Endodermal cell (in vitro differentiated cells): ENCODE measurements at regions not wholly inside any gene's neighbourhood (a gene's known extent, or its start where the extent isn't known, plus 50 kb on each side); places are given as distances from the start of the nearest gene placed in this dataset.

Experiments
- DNase-seq: peaks from one replicate; pipeline ENCODE4 v3.0.0-alpha.2; 2017
- H3K27ac ChIP-seq: 2 replicates; pipeline ENCODE4 v1.5.1; 2013; ENCODE audit warnings: mild to moderate bottlenecking, low read depth, low read length, moderate library complexity
- H3K27me3 ChIP-seq: 2 replicates; pipeline ENCODE4 v1.6.1; 2013; ENCODE audit warnings: mild to moderate bottlenecking, low read length, moderate library complexity; ENCODE audit not compliant: insufficient read depth, control insufficient read depth, poor library complexity, severe bottlenecking
- H3K36me3 ChIP-seq: 2 replicates; pipeline ENCODE4 v1.7.0; 2013; ENCODE audit warnings: mild to moderate bottlenecking, low read length, moderate library complexity; ENCODE audit not compliant: control insufficient read depth, insufficient read depth
- H3K4me1 ChIP-seq: one replicate; pipeline ENCODE4 v1.7.0; 2013; ENCODE audit warnings: low read length; ENCODE audit not compliant: control insufficient read depth, insufficient read depth
- H3K4me3 ChIP-seq: 2 replicates; pipeline ENCODE4 v1.5.1; 2013; ENCODE audit warnings: mild to moderate bottlenecking, low read length, moderate library complexity
- H3K9ac ChIP-seq: 2 replicates; pipeline ENCODE4 v1.6.1; 2013; ENCODE audit warnings: mild to moderate bottlenecking, low read length, moderate library complexity; ENCODE audit not compliant: poor library complexity, severe bottlenecking; ENCODE audit errors: extremely low read depth
- H3K9me3 ChIP-seq: 2 replicates; pipeline ENCODE4 v1.6.1; 2013; ENCODE audit warnings: mild to moderate bottlenecking, low read length, moderate library complexity; ENCODE audit not compliant: control insufficient read depth
- H3K27ac Mint-ChIP-seq: 2 replicates; pipeline ENCODE4 v1.8.0; 2020; ENCODE audit warnings: mixed read lengths
- H3K27me3 Mint-ChIP-seq: 2 replicates; pipeline ENCODE4 v1.8.0; 2021; ENCODE audit warnings: mild to moderate bottlenecking, mixed read lengths; ENCODE audit not compliant: insufficient read depth
- H3K36me3 Mint-ChIP-seq: 2 replicates; pipeline ENCODE4 v1.8.0; 2020; ENCODE audit warnings: low read depth, mixed read lengths
- H3K4me1 Mint-ChIP-seq: 2 replicates; pipeline ENCODE4 v1.8.0; 2020; ENCODE audit warnings: mixed read lengths
- H3K4me3 Mint-ChIP-seq: 2 replicates; pipeline ENCODE4 v1.8.0; 2020; ENCODE audit warnings: mild to moderate bottlenecking, moderate library complexity, mixed read lengths
- H3K9me3 Mint-ChIP-seq: 2 replicates; pipeline ENCODE4 v1.8.0; 2020; ENCODE audit warnings: mild to moderate bottlenecking, mixed read lengths
- CTCF ChIP-seq: fragments of 200-600 bp; sonication (generic); conservative IDR thresholded peaks from 2 replicates; pipeline ENCODE4 v1.5.0; 2021; ENCODE audit warnings: antibody characterized with exemption, mild to moderate bottlenecking
- WGBS, 2 experiments: methylation state at CpG; one replicate each; pipeline versions ENCODE4 v1.1.5 to v1.1.7; 2013; ENCODE audit warnings: missing lambda C conversion rate in 2 of 2, mixed read lengths in 1 of 2; ENCODE audit not compliant: insufficient coverage in 1 of 2, insufficient read length in 1 of 2; 5-methylcytosine and 5-hydroxymethylcytosine counted together

DNA sequence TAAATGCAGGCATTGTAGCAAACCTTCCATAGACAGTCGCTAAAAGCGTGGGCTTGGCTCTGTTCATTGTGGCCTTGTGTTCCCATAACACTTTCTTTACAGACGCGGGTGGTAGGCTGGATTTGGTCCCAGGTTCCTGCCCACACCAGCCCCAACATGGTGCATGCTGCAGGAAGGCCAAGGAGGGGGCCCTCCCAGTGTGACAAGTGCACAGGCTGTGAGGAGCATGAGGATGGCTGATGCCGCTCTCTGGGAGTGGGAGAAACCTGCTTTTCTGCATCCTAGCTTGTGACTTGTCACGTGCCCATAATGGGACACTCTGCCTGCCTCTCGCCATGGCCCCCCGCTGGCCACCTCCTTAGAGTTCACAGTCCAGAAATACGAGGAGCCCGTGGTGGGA lies 161.8 kb upstream of the B3GAT1 start:
- DNase-seq = peak; percentile 28
- no peak overlapping the region for H3K4me3 Mint-ChIP-seq
- no peak overlapping the region for H3K27ac Mint-ChIP-seq
- H3K36me3 Mint-ChIP-seq = no peaks in the 10 kb centered on the region
- H3K27me3 Mint-ChIP-seq = peaks cover 56% of the 10 kb centered on the region
- 86 to 88% methylated on average over 9 to 10 of the region's 10 CpGs for WGBS, 2 experiments
- Histone ChIP-seq H3K4me3 (no peak overlapping the region), H3K4me1 (no peaks in the 10 kb centered on the region), H3K9me3 (no peaks in the 10 kb centered on the region), H3K27me3 (peaks cover 67% of the 10 kb centered on the region), H3K36me3 (no peaks in the 10 kb centered on the region), H3K27ac (no peak overlapping the region), H3K9ac (no peak overlapping the region)
- H3K9me3 Mint-ChIP-seq = no peaks in the 10 kb centered on the region
- H3K4me1 Mint-ChIP-seq = peaks cover 5% of the 10 kb centered on the region
- TF ChIP-seq CTCF = no peak

DNA sequence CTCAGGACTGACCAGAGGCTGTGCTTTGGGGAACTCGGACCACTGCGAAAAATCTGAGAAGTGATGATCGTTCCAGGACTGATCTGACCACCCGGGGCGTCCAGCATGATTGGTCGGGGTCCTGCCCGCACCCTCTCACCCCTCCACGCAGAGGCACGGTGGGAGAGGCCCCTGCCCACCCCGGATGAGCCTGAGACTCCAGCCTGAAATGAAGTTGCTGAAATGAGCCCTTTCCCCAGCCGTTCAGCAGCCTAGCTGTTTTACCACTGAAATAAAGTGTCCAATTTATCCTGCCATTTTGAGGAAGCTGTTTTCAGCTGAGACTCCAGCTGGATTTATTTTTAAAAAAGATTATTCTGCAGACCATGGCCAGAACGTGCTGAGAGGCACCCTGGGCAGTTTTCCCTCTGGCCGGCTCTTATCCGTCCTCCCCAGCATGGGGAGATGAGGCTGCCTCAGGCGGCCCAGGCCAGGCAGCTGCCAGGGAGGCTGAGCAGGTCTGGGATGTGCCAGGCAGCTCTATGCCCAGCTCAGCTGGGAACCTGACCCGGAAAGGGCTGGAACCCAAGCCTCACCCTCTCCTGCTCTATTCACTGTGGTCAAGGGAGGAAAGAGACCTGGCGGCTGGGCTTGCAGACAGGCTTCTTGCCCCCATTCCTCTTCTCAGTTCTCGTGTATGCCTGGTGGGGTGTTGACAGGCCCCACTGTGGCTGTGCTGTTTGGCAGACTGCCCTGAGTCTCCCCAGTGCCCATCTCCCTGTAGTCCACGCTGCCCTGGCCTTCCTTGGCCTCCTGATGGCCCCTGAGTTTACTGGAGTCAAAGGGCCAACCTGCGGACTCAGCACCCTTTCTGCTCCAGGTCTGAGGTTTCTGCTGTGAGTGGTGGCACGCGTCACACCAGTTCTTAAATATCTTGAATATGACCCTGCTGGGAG lies 161.0 kb upstream of the B3GAT1 start:
- Mint-ChIP-seq H3K4me3 (no peak overlapping the region), H3K27me3 (peaks cover 48% of the 10 kb centered on the region), H3K4me1 (peaks cover 5% of the 10 kb centered on the region), H3K27ac (no peak overlapping the region), H3K36me3 (no peaks in the 10 kb centered on the region), H3K9me3 (no peaks in the 10 kb centered on the region)
- Histone ChIP-seq H3K27me3 (peaks cover 59% of the 10 kb centered on the region), H3K9me3 (no peaks in the 10 kb centered on the region), H3K9ac (no peak overlapping the region), H3K4me1 (no peaks in the 10 kb centered on the region), H3K4me3 (no peak overlapping the region), H3K36me3 (no peaks in the 10 kb centered on the region), H3K27ac (no peak overlapping the region)
- no peak for TF ChIP-seq CTCF
- 86 to 87% methylated on average over 14 to 22 of the region's 22 CpGs for WGBS, 2 experiments
- DNase-seq = peak; percentile 33

DNA sequence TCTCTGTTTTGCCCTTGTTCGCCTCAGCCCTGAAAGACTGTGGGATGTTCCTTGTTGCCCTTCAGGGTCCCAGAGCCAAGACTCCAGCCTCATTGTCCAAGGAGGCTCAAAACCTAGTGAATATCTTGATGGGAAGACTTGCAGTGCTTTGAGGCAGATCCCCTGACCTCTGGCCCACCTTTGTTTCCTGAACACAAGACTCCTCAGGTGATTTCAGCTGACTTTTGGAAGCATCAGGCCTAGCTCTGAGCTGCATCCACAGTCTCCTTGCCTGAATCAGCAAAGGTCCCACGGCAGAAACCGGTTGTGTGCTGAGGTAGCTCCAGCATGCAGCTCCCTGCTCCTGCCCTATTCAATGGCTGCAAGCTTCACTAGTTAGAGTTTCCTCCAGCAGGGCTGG lies 159.3 kb upstream of the B3GAT1 start:
- no peak overlapping the region for H3K4me3 Mint-ChIP-seq
- 92 to 100% methylated on average over 3 of the region's 3 CpGs for WGBS, 2 experiments
- peaks cover 5% of the 10 kb centered on the region for H3K4me1 Mint-ChIP-seq
- H3K27me3 Mint-ChIP-seq = peaks cover 31% of the 10 kb centered on the region
- H3K27ac ChIP-seq = no peak overlapping the region
- no peak overlapping the region for H3K4me3 ChIP-seq
- H3K36me3 Mint-ChIP-seq = no peaks in the 10 kb centered on the region
- no peaks in the 10 kb centered on the region for H3K4me1 ChIP-seq
- H3K9me3 Mint-ChIP-seq = no peaks in the 10 kb centered on the region
- no peaks in the 10 kb centered on the region for H3K36me3 ChIP-seq
- no peak overlapping the region for H3K27ac Mint-ChIP-seq
- H3K27me3 ChIP-seq = peaks cover 41% of the 10 kb centered on the region
- TF ChIP-seq CTCF = no peak
- peak; percentile 46 for DNase-seq
- H3K9me3 ChIP-seq = no peaks in the 10 kb centered on the region
- H3K9ac ChIP-seq = no peak overlapping the region
